ENCODE measurements at regions not wholly inside any gene's neighbourhood (a gene's known extent, or its start where the extent isn't known, plus 50 kb on each side); places are given as distances from the start of the nearest gene placed in this dataset.

- H3K9me3 ChIP-seq (replicated peaks in 1 of 2; ENCODE audit: control insufficient read depth in 1 of 2, insufficient read depth in 1 of 2, low read length in 2 of 2): peaks cover 18 to 21% of the 10 kb centered on the region in 2 donors
- no peak overlapping the region for H3K27ac ChIP-seq (ENCODE audit: low read depth in 1 of 2, low read length in 2 of 2)
- no CpG with 5 or more reads among the region's 1 CpG for WGBS (ENCODE audit: insufficient coverage)
- no peak overlapping the region for H2AFZ ChIP-seq (ENCODE audit: insufficient read depth, low read depth, low read length, poor library complexity, severe bottlenecking)
- Mint-ChIP-seq H3K36me3 (no peaks in the 10 kb centered on the region), H3K9me3 (peaks cover 17 to 31% (median 24%) of the 10 kb centered on the region in 7 donors), H3K4me1 (no peaks in the 10 kb centered on the region), H3K4me3 (no peak overlapping the region), H3K27ac (no peak overlapping the region), H3K27me3 (ENCODE audit: low read depth in 3 of 3) (peaks cover 0 to 3% (median 1%) of the 10 kb centered on the region in 3 donors)
- no peaks in the 10 kb centered on the region for H3K79me2 ChIP-seq (ENCODE audit: insufficient read depth, low read length)
- intact Hi-C loops (cut with micrococcal nuclease): no loop called here
- no peak overlapping the region for H3K9ac ChIP-seq (ENCODE audit: insufficient read depth, low read length, poor library complexity, severe bottlenecking)
- no peak overlapping the region for H3K4me2 ChIP-seq (replicated peaks; ENCODE audit: extremely low read depth, low read length, poor library complexity, severe bottlenecking)
- H3K4me1 ChIP-seq (ENCODE audit: control insufficient read depth in 1 of 2, insufficient read depth in 2 of 2, low read length in 2 of 2): no peaks in the 10 kb centered on the region
- no peaks in the 10 kb centered on the region for H4K20me1 ChIP-seq (ENCODE audit: insufficient read depth, low read length)
- no peaks in the 10 kb centered on the region for H3K27me3 ChIP-seq (ENCODE audit: control insufficient read depth in 2 of 2, insufficient read depth in 2 of 2, low read length in 2 of 2)
- DNase-seq: no peak
- TF ChIP-seq CTCF (IDR thresholded peaks at IDR 0.05): no peak
- H3K4me3 ChIP-seq (replicated peaks in 1 of 3; ENCODE audit: low read depth in 2 of 3, low read length in 3 of 3): no peak overlapping the region
- H3K36me3 ChIP-seq (replicated peaks in 1 of 2; ENCODE audit: control insufficient read depth in 1 of 2, insufficient read depth in 2 of 2, low read length in 2 of 2): no peaks in the 10 kb centered on the region
These were observed 187.7 kb upstream of the GATB start for GRCh38 chr4:151948351-151949016.

DNA sequence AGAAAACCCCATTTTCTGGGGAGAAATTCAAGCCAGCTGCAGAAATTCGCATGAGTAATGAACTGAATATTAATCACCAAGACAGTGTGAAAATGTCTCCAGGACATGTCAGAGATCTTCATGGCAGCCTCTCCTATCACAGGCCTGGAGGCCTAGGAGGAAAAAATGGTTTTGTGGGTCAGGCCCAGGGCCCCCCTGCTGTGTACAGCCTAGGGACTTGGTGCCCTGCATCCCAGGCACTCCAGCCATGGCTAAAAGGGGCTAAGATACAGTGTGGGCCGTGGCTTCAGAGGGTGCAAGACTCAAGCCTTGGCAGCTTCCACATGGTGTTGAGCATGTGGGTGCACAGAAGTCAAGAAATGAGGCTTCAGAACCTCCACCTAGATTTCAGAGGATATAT lies 185.9 kb upstream of the GATB start:
- Mint-ChIP-seq H3K27ac (no peak overlapping the region), H3K4me1 (no peaks in the 10 kb centered on the region), H3K36me3 (no peaks in the 10 kb centered on the region), H3K9me3 (peaks cover 17 to 36% (median 24%) of the 10 kb centered on the region in 7 donors), H3K27me3 (ENCODE audit: low read depth in 3 of 3) (peaks cover 0 to 1% (median 0%) of the 10 kb centered on the region in 3 donors), H3K4me3 (no peak overlapping the region)
- intact Hi-C loops (cut with micrococcal nuclease): no loop called here
- Histone ChIP-seq H3K4me3 (replicated peaks in 1 of 3; ENCODE audit: low read depth in 2 of 3, low read length in 3 of 3) (no peak overlapping the region), H2AFZ (ENCODE audit: insufficient read depth, low read depth, low read length, poor library complexity, severe bottlenecking) (no peak overlapping the region), H3K27me3 (ENCODE audit: control insufficient read depth in 2 of 2, insufficient read depth in 2 of 2, low read length in 2 of 2) (no peaks in the 10 kb centered on the region), H3K9ac (ENCODE audit: insufficient read depth, low read length, poor library complexity, severe bottlenecking) (no peak overlapping the region), H3K79me2 (ENCODE audit: insufficient read depth, low read length) (no peaks in the 10 kb centered on the region), H3K36me3 (replicated peaks in 1 of 2; ENCODE audit: control insufficient read depth in 1 of 2, insufficient read depth in 2 of 2, low read length in 2 of 2) (no peaks in the 10 kb centered on the region), H3K27ac (ENCODE audit: low read depth in 1 of 2, low read length in 2 of 2) (no peak overlapping the region), H3K4me1 (ENCODE audit: control insufficient read depth in 1 of 2, insufficient read depth in 2 of 2, low read length in 2 of 2) (no peaks in the 10 kb centered on the region), H3K4me2 (replicated peaks; ENCODE audit: extremely low read depth, low read length, poor library complexity, severe bottlenecking) (no peak overlapping the region), H3K9me3 (replicated peaks in 1 of 2; ENCODE audit: control insufficient read depth in 1 of 2, insufficient read depth in 1 of 2, low read length in 2 of 2) (peaks cover 18 to 21% of the 10 kb centered on the region in 2 donors), H4K20me1 (ENCODE audit: insufficient read depth, low read length) (no peaks in the 10 kb centered on the region)
- WGBS (ENCODE audit: insufficient coverage): 70% methylated on average over 1 of the region's 2 CpGs
- TF ChIP-seq CTCF (IDR thresholded peaks at IDR 0.05): no peak
- no peak for DNase-seq

Measured in CD14-positive monocyte (primary cell).